ENCODE measurements at regions not wholly inside any gene's neighbourhood (a gene's known extent, or its start where the extent isn't known, plus 50 kb on each side); places are given as distances from the start of the nearest gene placed in this dataset.

GRCh38 chr1:79787631-79788030, 781.1 kb upstream of the ADGRL4 start:
- TF ChIP-seq, protein P1, sequence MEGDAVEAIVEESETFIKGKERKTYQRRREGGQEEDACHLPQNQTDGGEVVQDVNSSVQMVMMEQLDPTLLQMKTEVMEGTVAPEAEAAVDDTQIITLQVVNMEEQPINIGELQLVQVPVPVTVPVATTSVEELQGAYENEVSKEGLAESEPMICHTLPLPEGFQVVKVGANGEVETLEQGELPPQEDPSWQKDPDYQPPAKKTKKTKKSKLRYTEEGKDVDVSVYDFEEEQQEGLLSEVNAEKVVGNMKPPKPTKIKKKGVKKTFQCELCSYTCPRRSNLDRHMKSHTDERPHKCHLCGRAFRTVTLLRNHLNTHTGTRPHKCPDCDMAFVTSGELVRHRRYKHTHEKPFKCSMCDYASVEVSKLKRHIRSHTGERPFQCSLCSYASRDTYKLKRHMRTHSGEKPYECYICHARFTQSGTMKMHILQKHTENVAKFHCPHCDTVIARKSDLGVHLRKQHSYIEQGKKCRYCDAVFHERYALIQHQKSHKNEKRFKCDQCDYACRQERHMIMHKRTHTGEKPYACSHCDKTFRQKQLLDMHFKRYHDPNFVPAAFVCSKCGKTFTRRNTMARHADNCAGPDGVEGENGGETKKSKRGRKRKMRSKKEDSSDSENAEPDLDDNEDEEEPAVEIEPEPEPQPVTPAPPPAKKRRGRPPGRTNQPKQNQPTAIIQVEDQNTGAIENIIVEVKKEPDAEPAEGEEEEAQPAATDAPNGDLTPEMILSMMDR (IDR thresholded peaks at IDR 0.05) = no peak
- TF ChIP-seq ZFX (IDR thresholded peaks at IDR 0.05; ENCODE audit: borderline replicate concordance) = no peak
